ENCODE measurements at regions not wholly inside any gene's neighbourhood (a gene's known extent, or its start where the extent isn't known, plus 50 kb on each side); places are given as distances from the start of the nearest gene placed in this dataset.

GRCh38 chr6:154602296-154602695 is 91.8 kb upstream of the CNKSR3 start:
- no peaks in the 10 kb centered on the region for H3K36me3 ChIP-seq (replicated peaks in 1 of 2; ENCODE audit: control insufficient read depth in 1 of 2, insufficient read depth in 2 of 2, low read length in 2 of 2)
- Mint-ChIP-seq H3K9me3 (peaks cover 0 to 3% (median 0%) of the 10 kb centered on the region in 7 donors), H3K36me3 (no peaks in the 10 kb centered on the region), H3K4me3 (no peak overlapping the region), H3K27ac (no peak overlapping the region), H3K27me3 (ENCODE audit: low read depth in 3 of 3) (peaks cover 0 to 5% (median 3%) of the 10 kb centered on the region in 3 donors), H3K4me1 (peaks cover 9% of the 10 kb centered on the region)
- no peak overlapping the region for H3K4me2 ChIP-seq (replicated peaks; ENCODE audit: extremely low read depth, low read length, poor library complexity, severe bottlenecking)
- intact Hi-C loops (cut with micrococcal nuclease) = no loop called here
- TF ChIP-seq CTCF (IDR thresholded peaks at IDR 0.05) = no peak
- WGBS (ENCODE audit: insufficient coverage) = 100% methylated on average over 1 of the region's 5 CpGs
- H3K79me2 ChIP-seq (ENCODE audit: insufficient read depth, low read length) = no peaks in the 10 kb centered on the region
- peaks cover 0 to 4% of the 10 kb centered on the region in 2 donors for H3K4me1 ChIP-seq (ENCODE audit: control insufficient read depth in 1 of 2, insufficient read depth in 2 of 2, low read length in 2 of 2)
- no peak for DNase-seq
- no peak overlapping the region for H3K9ac ChIP-seq (ENCODE audit: insufficient read depth, low read length, poor library complexity, severe bottlenecking)
- no peaks in the 10 kb centered on the region for H3K9me3 ChIP-seq (replicated peaks in 1 of 2; ENCODE audit: control insufficient read depth in 1 of 2, insufficient read depth in 1 of 2, low read length in 2 of 2)
- H2AFZ ChIP-seq (ENCODE audit: insufficient read depth, low read depth, low read length, poor library complexity, severe bottlenecking) = no peak overlapping the region
- no peak overlapping the region for H3K4me3 ChIP-seq (replicated peaks in 1 of 3; ENCODE audit: low read depth in 2 of 3, low read length in 3 of 3)
- H4K20me1 ChIP-seq (ENCODE audit: insufficient read depth, low read length) = no peaks in the 10 kb centered on the region
- H3K27ac ChIP-seq (ENCODE audit: low read depth in 1 of 2, low read length in 2 of 2) = no peak overlapping the region
- no peaks in the 10 kb centered on the region for H3K27me3 ChIP-seq (ENCODE audit: control insufficient read depth in 2 of 2, insufficient read depth in 2 of 2, low read length in 2 of 2)

GRCh38 chr6:154602708-154603107 is 92.2 kb upstream of the CNKSR3 start:
- Mint-ChIP-seq H3K27ac (no peak overlapping the region), H3K36me3 (no peaks in the 10 kb centered on the region), H3K4me3 (no peak overlapping the region), H3K4me1 (peaks cover 9% of the 10 kb centered on the region), H3K27me3 (ENCODE audit: low read depth in 3 of 3) (peaks cover 1 to 5% (median 3%) of the 10 kb centered on the region in 3 donors), H3K9me3 (peaks cover 0 to 3% (median 0%) of the 10 kb centered on the region in 7 donors)
- TF ChIP-seq CTCF (IDR thresholded peaks at IDR 0.05) = no peak
- DNase-seq = no peak
- H3K9ac ChIP-seq (ENCODE audit: insufficient read depth, low read length, poor library complexity, severe bottlenecking) = no peak overlapping the region
- H2AFZ ChIP-seq (ENCODE audit: insufficient read depth, low read depth, low read length, poor library complexity, severe bottlenecking) = no peak overlapping the region
- intact Hi-C loops (cut with micrococcal nuclease) = no loop called here
- H3K27ac ChIP-seq (ENCODE audit: low read depth in 1 of 2, low read length in 2 of 2) = no peak overlapping the region
- no CpG with 5 or more reads among the region's 2 CpGs for WGBS (ENCODE audit: insufficient coverage)
- H3K4me1 ChIP-seq (ENCODE audit: control insufficient read depth in 1 of 2, insufficient read depth in 2 of 2, low read length in 2 of 2) = peaks cover 0 to 4% of the 10 kb centered on the region in 2 donors
- no peaks in the 10 kb centered on the region for H4K20me1 ChIP-seq (ENCODE audit: insufficient read depth, low read length)
- H3K9me3 ChIP-seq (replicated peaks in 1 of 2; ENCODE audit: control insufficient read depth in 1 of 2, insufficient read depth in 1 of 2, low read length in 2 of 2) = no peaks in the 10 kb centered on the region
- no peak overlapping the region for H3K4me2 ChIP-seq (replicated peaks; ENCODE audit: extremely low read depth, low read length, poor library complexity, severe bottlenecking)
- H3K36me3 ChIP-seq (replicated peaks in 1 of 2; ENCODE audit: control insufficient read depth in 1 of 2, insufficient read depth in 2 of 2, low read length in 2 of 2) = no peaks in the 10 kb centered on the region
- H3K79me2 ChIP-seq (ENCODE audit: insufficient read depth, low read length) = no peaks in the 10 kb centered on the region
- no peak overlapping the region for H3K4me3 ChIP-seq (replicated peaks in 1 of 3; ENCODE audit: low read depth in 2 of 3, low read length in 3 of 3)
- H3K27me3 ChIP-seq (ENCODE audit: control insufficient read depth in 2 of 2, insufficient read depth in 2 of 2, low read length in 2 of 2) = no peaks in the 10 kb centered on the region
